ENCODE measurements at regions not wholly inside any gene's neighbourhood (a gene's known extent, or its start where the extent isn't known, plus 50 kb on each side); places are given as distances from the start of the nearest gene placed in this dataset.

GRCh38 chr3:95210878-95211277 lies 1148.0 kb downstream of the NSUN3 start:
- DNase-seq (ENCODE audit: low spot score), result no peak

GRCh38 chr3:95212117-95212516 lies 1149.3 kb downstream of the NSUN3 start:
- TF ChIP-seq EZH2 (IDR thresholded peaks at IDR 0.05; ENCODE audit: borderline replicate concordance, low read depth, low read length, poor library complexity, severe bottlenecking) (no peak), CTCF (conservative IDR thresholded peaks at IDR 0.05; ENCODE audit: low read depth, low read length) (no peak)
- intact Hi-C loops (cut with micrococcal nuclease; ENCODE audit: unreplicated experiment), result no loop called here
- DNase-seq (ENCODE audit: low spot score), result no peak
- CTCF ChIA-PET, result no interaction called here
- Histone ChIP-seq H3K4me3 (ENCODE audit: low read depth, low read length, poor library complexity, severe bottlenecking) (no peak overlapping the region), H3K4me1 (ENCODE audit: insufficient read depth, low read length, poor library complexity, severe bottlenecking) (no peaks in the 10 kb centered on the region), H3K36me3 (ENCODE audit: insufficient read depth, low read length, poor library complexity, severe bottlenecking) (no peaks in the 10 kb centered on the region), H3K27me3 (replicated peaks; ENCODE audit: insufficient read depth, low read depth, low read length, poor library complexity) (no peaks in the 10 kb centered on the region), H3K9me3 (ENCODE audit: low read depth, low read length, poor library complexity, severe bottlenecking) (peaks cover 30% of the 10 kb centered on the region), H3K27ac (ENCODE audit: low read depth, low read length, poor library complexity, severe bottlenecking) (no peak overlapping the region)
- BruUV-seq (replicated peaks), result no TSS peak
- POLR2A ChIA-PET (ENCODE audit: low non-redundant PET), result no interaction called here

More at GRCh38 chr3:95210878-95211277, 1148.0 kb downstream of the NSUN3 start:
- Histone ChIP-seq H3K4me1 (ENCODE audit: insufficient read depth, low read length, poor library complexity, severe bottlenecking) (no peaks in the 10 kb centered on the region), H3K36me3 (ENCODE audit: insufficient read depth, low read length, poor library complexity, severe bottlenecking) (no peaks in the 10 kb centered on the region), H3K27me3 (replicated peaks; ENCODE audit: insufficient read depth, low read depth, low read length, poor library complexity) (no peaks in the 10 kb centered on the region), H3K27ac (ENCODE audit: low read depth, low read length, poor library complexity, severe bottlenecking) (no peak overlapping the region), H3K9me3 (ENCODE audit: low read depth, low read length, poor library complexity, severe bottlenecking) (peaks cover 23% of the 10 kb centered on the region), H3K4me3 (ENCODE audit: low read depth, low read length, poor library complexity, severe bottlenecking) (no peak overlapping the region)
- no peak for TF ChIP-seq CTCF (conservative IDR thresholded peaks at IDR 0.05; ENCODE audit: low read depth, low read length)
- TF ChIP-seq EZH2 (IDR thresholded peaks at IDR 0.05; ENCODE audit: borderline replicate concordance, low read depth, low read length, poor library complexity, severe bottlenecking), result no peak
- POLR2A ChIA-PET (ENCODE audit: low non-redundant PET), result no interaction called here
- intact Hi-C loops (cut with micrococcal nuclease; ENCODE audit: unreplicated experiment), result no loop called here
- no TSS peak for BruUV-seq (replicated peaks)
- CTCF ChIA-PET, result no interaction called here

GRCh38 chr3:95215437-95215957 lies 1152.6 kb downstream of the NSUN3 start:
- H3K4me1 ChIP-seq (ENCODE audit: insufficient read depth, low read length, poor library complexity, severe bottlenecking), result no peaks in the 10 kb centered on the region
- peaks cover 26% of the 10 kb centered on the region for H3K9me3 ChIP-seq (ENCODE audit: low read depth, low read length, poor library complexity, severe bottlenecking)
- ChIA-PET POLR2A (ENCODE audit: low non-redundant PET) (no interaction called here), CTCF (no interaction called here)
- H3K4me3 ChIP-seq (ENCODE audit: low read depth, low read length, poor library complexity, severe bottlenecking), result no peak overlapping the region
- no peak for DNase-seq (ENCODE audit: low spot score)
- no peak overlapping the region for H3K27ac ChIP-seq (ENCODE audit: low read depth, low read length, poor library complexity, severe bottlenecking)
- intact Hi-C loops (cut with micrococcal nuclease; ENCODE audit: unreplicated experiment), result no loop called here
- H3K36me3 ChIP-seq (ENCODE audit: insufficient read depth, low read length, poor library complexity, severe bottlenecking), result no peaks in the 10 kb centered on the region
- TF ChIP-seq EZH2 (IDR thresholded peaks at IDR 0.05; ENCODE audit: borderline replicate concordance, low read depth, low read length, poor library complexity, severe bottlenecking), result no peak
- TF ChIP-seq CTCF (conservative IDR thresholded peaks at IDR 0.05; ENCODE audit: low read depth, low read length), result no peak
- H3K27me3 ChIP-seq (replicated peaks; ENCODE audit: insufficient read depth, low read depth, low read length, poor library complexity), result no peaks in the 10 kb centered on the region
- BruUV-seq (replicated peaks), result no TSS peak

All from A673 (cell line).